ENCODE measurements at regions not wholly inside any gene's neighbourhood (a gene's known extent, or its start where the extent isn't known, plus 50 kb on each side); places are given as distances from the start of the nearest gene placed in this dataset.

GRCh38 chr19:28640506-28640905 lies 572.4 kb downstream of the UQCRFS1 start:
- TF ChIP-seq, protein P1, sequence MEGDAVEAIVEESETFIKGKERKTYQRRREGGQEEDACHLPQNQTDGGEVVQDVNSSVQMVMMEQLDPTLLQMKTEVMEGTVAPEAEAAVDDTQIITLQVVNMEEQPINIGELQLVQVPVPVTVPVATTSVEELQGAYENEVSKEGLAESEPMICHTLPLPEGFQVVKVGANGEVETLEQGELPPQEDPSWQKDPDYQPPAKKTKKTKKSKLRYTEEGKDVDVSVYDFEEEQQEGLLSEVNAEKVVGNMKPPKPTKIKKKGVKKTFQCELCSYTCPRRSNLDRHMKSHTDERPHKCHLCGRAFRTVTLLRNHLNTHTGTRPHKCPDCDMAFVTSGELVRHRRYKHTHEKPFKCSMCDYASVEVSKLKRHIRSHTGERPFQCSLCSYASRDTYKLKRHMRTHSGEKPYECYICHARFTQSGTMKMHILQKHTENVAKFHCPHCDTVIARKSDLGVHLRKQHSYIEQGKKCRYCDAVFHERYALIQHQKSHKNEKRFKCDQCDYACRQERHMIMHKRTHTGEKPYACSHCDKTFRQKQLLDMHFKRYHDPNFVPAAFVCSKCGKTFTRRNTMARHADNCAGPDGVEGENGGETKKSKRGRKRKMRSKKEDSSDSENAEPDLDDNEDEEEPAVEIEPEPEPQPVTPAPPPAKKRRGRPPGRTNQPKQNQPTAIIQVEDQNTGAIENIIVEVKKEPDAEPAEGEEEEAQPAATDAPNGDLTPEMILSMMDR (IDR thresholded peaks at IDR 0.05; ENCODE audit: insufficient read depth, low read length) = no peak
- TF ChIP-seq POLR2AphosphoS5 (IDR thresholded peaks at IDR 0.05; ENCODE audit: low read depth) (no peak), REST (IDR thresholded peaks at IDR 0.05; ENCODE audit: insufficient replicate concordance, low read depth) (no peak), GABPA (IDR thresholded peaks at IDR 0.05; ENCODE audit: low read depth) (no peak)
